ENCODE measurements at regions not wholly inside any gene's neighbourhood (a gene's known extent, or its start where the extent isn't known, plus 50 kb on each side); places are given as distances from the start of the nearest gene placed in this dataset.

GRCh38 chr20:52817981-52818380, 154.2 kb upstream of the TSHZ2 start:
- Mint-ChIP-seq H3K9me3 (ENCODE audit: low read depth) (no peaks in the 10 kb centered on the region), H3K4me3 (no peak overlapping the region), H3K36me3 (no peaks in the 10 kb centered on the region), H3K27ac (no peak overlapping the region), H3K4me1 (ENCODE audit: low read depth) (no peaks in the 10 kb centered on the region), H3K27me3 (peaks cover 2% of the 10 kb centered on the region)

GRCh38 chr20:52817511-52817910, 154.6 kb upstream of the TSHZ2 start:
- H3K4me1 Mint-ChIP-seq (ENCODE audit: low read depth), result no peaks in the 10 kb centered on the region
- no peaks in the 10 kb centered on the region for H3K36me3 Mint-ChIP-seq
- H3K4me3 Mint-ChIP-seq, result no peak overlapping the region
- no peak overlapping the region for H3K27ac Mint-ChIP-seq
- no peaks in the 10 kb centered on the region for H3K9me3 Mint-ChIP-seq (ENCODE audit: low read depth)
- H3K27me3 Mint-ChIP-seq, result peaks cover 4% of the 10 kb centered on the region

- H3K36me3 Mint-ChIP-seq, result no peaks in the 10 kb centered on the region
- peaks cover 6% of the 10 kb centered on the region for H3K27me3 Mint-ChIP-seq
- no peak overlapping the region for H3K27ac Mint-ChIP-seq
- no peaks in the 10 kb centered on the region for H3K4me1 Mint-ChIP-seq (ENCODE audit: low read depth)
- H3K4me3 Mint-ChIP-seq, result no peak overlapping the region
- no peaks in the 10 kb centered on the region for H3K9me3 Mint-ChIP-seq (ENCODE audit: low read depth)
Observed at GRCh38 chr20:52814371-52814770, 157.8 kb upstream of the TSHZ2 start.

GRCh38 chr20:52812231-52812847, 159.8 kb upstream of the TSHZ2 start:
- H3K4me1 Mint-ChIP-seq (ENCODE audit: low read depth), result no peaks in the 10 kb centered on the region
- H3K36me3 Mint-ChIP-seq, result no peaks in the 10 kb centered on the region
- H3K27me3 Mint-ChIP-seq, result peaks cover 6% of the 10 kb centered on the region
- H3K27ac Mint-ChIP-seq, result no peak overlapping the region
- H3K4me3 Mint-ChIP-seq, result no peak overlapping the region
- no peaks in the 10 kb centered on the region for H3K9me3 Mint-ChIP-seq (ENCODE audit: low read depth)

GRCh38 chr20:52809003-52809402, 163.2 kb upstream of the TSHZ2 start:
- Mint-ChIP-seq H3K4me1 (ENCODE audit: low read depth) (no peaks in the 10 kb centered on the region), H3K4me3 (no peak overlapping the region), H3K27ac (no peak overlapping the region), H3K9me3 (ENCODE audit: low read depth) (no peaks in the 10 kb centered on the region), H3K36me3 (no peaks in the 10 kb centered on the region), H3K27me3 (peaks cover 10% of the 10 kb centered on the region)

- H3K27me3 Mint-ChIP-seq, result peaks cover 8% of the 10 kb centered on the region
- H3K36me3 Mint-ChIP-seq, result no peaks in the 10 kb centered on the region
- H3K27ac Mint-ChIP-seq, result no peak overlapping the region
- no peak overlapping the region for H3K4me3 Mint-ChIP-seq
- H3K4me1 Mint-ChIP-seq (ENCODE audit: low read depth), result no peaks in the 10 kb centered on the region
- H3K9me3 Mint-ChIP-seq (ENCODE audit: low read depth), result no peaks in the 10 kb centered on the region
Observed at GRCh38 chr20:52806918-52807317, 165.2 kb upstream of the TSHZ2 start.

GRCh38 chr20:52805843-52806242, 166.3 kb upstream of the TSHZ2 start:
- Mint-ChIP-seq H3K4me3 (no peak overlapping the region), H3K4me1 (ENCODE audit: low read depth) (no peaks in the 10 kb centered on the region), H3K36me3 (no peaks in the 10 kb centered on the region), H3K9me3 (ENCODE audit: low read depth) (no peaks in the 10 kb centered on the region), H3K27ac (no peak overlapping the region), H3K27me3 (peaks cover 9% of the 10 kb centered on the region)

- Mint-ChIP-seq H3K4me1 (ENCODE audit: low read depth) (no peaks in the 10 kb centered on the region), H3K36me3 (no peaks in the 10 kb centered on the region), H3K4me3 (no peak overlapping the region), H3K27me3 (peaks cover 6% of the 10 kb centered on the region), H3K27ac (no peak overlapping the region), H3K9me3 (ENCODE audit: low read depth) (no peaks in the 10 kb centered on the region)
Observed at GRCh38 chr20:52805296-52805571, 166.9 kb upstream of the TSHZ2 start.

- no peak overlapping the region for H3K27ac Mint-ChIP-seq
- no peaks in the 10 kb centered on the region for H3K9me3 Mint-ChIP-seq (ENCODE audit: low read depth)
- peaks cover 5% of the 10 kb centered on the region for H3K27me3 Mint-ChIP-seq
- no peak overlapping the region for H3K4me3 Mint-ChIP-seq
- H3K4me1 Mint-ChIP-seq (ENCODE audit: low read depth), result no peaks in the 10 kb centered on the region
- H3K36me3 Mint-ChIP-seq, result no peaks in the 10 kb centered on the region
Observed at GRCh38 chr20:52804497-52805295, 167.5 kb upstream of the TSHZ2 start.

GRCh38 chr20:52801628-52802006, 170.5 kb upstream of the TSHZ2 start:
- Mint-ChIP-seq H3K27me3 (peaks cover 7% of the 10 kb centered on the region), H3K9me3 (ENCODE audit: low read depth) (no peaks in the 10 kb centered on the region), H3K27ac (no peak overlapping the region), H3K36me3 (no peaks in the 10 kb centered on the region), H3K4me1 (ENCODE audit: low read depth) (no peaks in the 10 kb centered on the region), H3K4me3 (no peak overlapping the region)

- peaks cover 4% of the 10 kb centered on the region for H3K27me3 Mint-ChIP-seq
- H3K9me3 Mint-ChIP-seq (ENCODE audit: low read depth), result no peaks in the 10 kb centered on the region
- no peaks in the 10 kb centered on the region for H3K36me3 Mint-ChIP-seq
- H3K27ac Mint-ChIP-seq, result no peak overlapping the region
- no peak overlapping the region for H3K4me3 Mint-ChIP-seq
- no peaks in the 10 kb centered on the region for H3K4me1 Mint-ChIP-seq (ENCODE audit: low read depth)
Observed at GRCh38 chr20:52800734-52801627, 171.2 kb upstream of the TSHZ2 start.

GRCh38 chr20:52799130-52799529, 173.0 kb upstream of the TSHZ2 start:
- Mint-ChIP-seq H3K36me3 (no peaks in the 10 kb centered on the region), H3K27me3 (peaks cover 4% of the 10 kb centered on the region), H3K27ac (no peak overlapping the region), H3K4me1 (ENCODE audit: low read depth) (no peaks in the 10 kb centered on the region), H3K4me3 (no peak overlapping the region), H3K9me3 (ENCODE audit: low read depth) (no peaks in the 10 kb centered on the region)

- H3K27ac Mint-ChIP-seq, result no peak overlapping the region
- no peaks in the 10 kb centered on the region for H3K36me3 Mint-ChIP-seq
- H3K27me3 Mint-ChIP-seq, result peaks cover 4% of the 10 kb centered on the region
- H3K4me3 Mint-ChIP-seq, result no peak overlapping the region
- H3K9me3 Mint-ChIP-seq (ENCODE audit: low read depth), result no peaks in the 10 kb centered on the region
- H3K4me1 Mint-ChIP-seq (ENCODE audit: low read depth), result no peaks in the 10 kb centered on the region
Observed at GRCh38 chr20:52798124-52798523, 174.0 kb upstream of the TSHZ2 start.

GRCh38 chr20:52794853-52795252, 177.3 kb upstream of the TSHZ2 start:
- Mint-ChIP-seq H3K36me3 (no peaks in the 10 kb centered on the region), H3K27me3 (peaks cover 3% of the 10 kb centered on the region), H3K27ac (no peak overlapping the region), H3K4me1 (ENCODE audit: low read depth) (no peaks in the 10 kb centered on the region), H3K4me3 (no peak overlapping the region), H3K9me3 (ENCODE audit: low read depth) (no peaks in the 10 kb centered on the region)

GRCh38 chr20:52793339-52793963, 178.7 kb upstream of the TSHZ2 start:
- no peaks in the 10 kb centered on the region for H3K4me1 Mint-ChIP-seq (ENCODE audit: low read depth)
- peaks cover 3% of the 10 kb centered on the region for H3K27me3 Mint-ChIP-seq
- H3K27ac Mint-ChIP-seq, result no peak overlapping the region
- no peaks in the 10 kb centered on the region for H3K36me3 Mint-ChIP-seq
- H3K4me3 Mint-ChIP-seq, result no peak overlapping the region
- H3K9me3 Mint-ChIP-seq (ENCODE audit: low read depth), result no peaks in the 10 kb centered on the region
